C4-2B (cell line): ENCODE measurements at regions not wholly inside any gene's neighbourhood (a gene's known extent, or its start where the extent isn't known, plus 50 kb on each side); places are given as distances from the start of the nearest gene placed in this dataset.

Experiments used
- ZFX ChIP-seq: fragments of 450-650 bp; IDR thresholded peaks from 2 replicates; pipeline ENCODE4 v1.6.1; 2017
- TF ChIP-seq, protein P1 (sequence below): fragments of 450-650 bp; conservative IDR thresholded peaks from 2 replicates; pipeline ENCODE4 v1.5.1; 2017; ENCODE audit warnings: mild to moderate bottlenecking

DNA sequence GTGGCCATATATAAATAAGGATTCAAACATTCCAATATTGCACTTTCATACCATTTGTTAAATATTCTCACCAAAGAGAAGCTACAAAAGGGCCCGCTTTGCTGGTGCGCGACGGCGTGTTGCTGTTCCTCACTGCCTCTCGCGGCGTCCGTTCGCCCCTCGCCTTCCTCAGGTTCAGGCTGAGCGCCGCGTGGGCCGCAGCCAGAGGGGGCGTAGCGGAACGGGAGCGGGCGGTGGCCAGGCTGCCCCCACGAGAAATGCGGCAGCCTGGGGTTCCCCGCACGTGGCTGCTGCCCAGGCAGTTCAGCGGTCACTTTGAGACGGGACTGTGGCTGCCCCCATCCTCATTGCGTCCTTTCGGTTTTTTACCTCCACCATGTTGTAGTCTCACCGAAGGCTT, 67.3 kb upstream of the VWDE start:
- TF ChIP-seq, protein P1, sequence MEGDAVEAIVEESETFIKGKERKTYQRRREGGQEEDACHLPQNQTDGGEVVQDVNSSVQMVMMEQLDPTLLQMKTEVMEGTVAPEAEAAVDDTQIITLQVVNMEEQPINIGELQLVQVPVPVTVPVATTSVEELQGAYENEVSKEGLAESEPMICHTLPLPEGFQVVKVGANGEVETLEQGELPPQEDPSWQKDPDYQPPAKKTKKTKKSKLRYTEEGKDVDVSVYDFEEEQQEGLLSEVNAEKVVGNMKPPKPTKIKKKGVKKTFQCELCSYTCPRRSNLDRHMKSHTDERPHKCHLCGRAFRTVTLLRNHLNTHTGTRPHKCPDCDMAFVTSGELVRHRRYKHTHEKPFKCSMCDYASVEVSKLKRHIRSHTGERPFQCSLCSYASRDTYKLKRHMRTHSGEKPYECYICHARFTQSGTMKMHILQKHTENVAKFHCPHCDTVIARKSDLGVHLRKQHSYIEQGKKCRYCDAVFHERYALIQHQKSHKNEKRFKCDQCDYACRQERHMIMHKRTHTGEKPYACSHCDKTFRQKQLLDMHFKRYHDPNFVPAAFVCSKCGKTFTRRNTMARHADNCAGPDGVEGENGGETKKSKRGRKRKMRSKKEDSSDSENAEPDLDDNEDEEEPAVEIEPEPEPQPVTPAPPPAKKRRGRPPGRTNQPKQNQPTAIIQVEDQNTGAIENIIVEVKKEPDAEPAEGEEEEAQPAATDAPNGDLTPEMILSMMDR: no peak
- TF ChIP-seq ZFX: no peak
